NCI-H1048 (cell line): ENCODE measurements at regions not wholly inside any gene's neighbourhood (a gene's known extent, or its start where the extent isn't known, plus 50 kb on each side); places are given as distances from the start of the nearest gene placed in this dataset.

ENCODE experiments used
- DNase-seq: peaks from one replicate; lab custom pipeline; 2025; lab: John Stamatoyannopoulos, UW

GRCh38 chr3:195013411-195014361 lies 257.3 kb downstream of the XXYLT1 start:
- no peak for DNase-seq

DNA sequence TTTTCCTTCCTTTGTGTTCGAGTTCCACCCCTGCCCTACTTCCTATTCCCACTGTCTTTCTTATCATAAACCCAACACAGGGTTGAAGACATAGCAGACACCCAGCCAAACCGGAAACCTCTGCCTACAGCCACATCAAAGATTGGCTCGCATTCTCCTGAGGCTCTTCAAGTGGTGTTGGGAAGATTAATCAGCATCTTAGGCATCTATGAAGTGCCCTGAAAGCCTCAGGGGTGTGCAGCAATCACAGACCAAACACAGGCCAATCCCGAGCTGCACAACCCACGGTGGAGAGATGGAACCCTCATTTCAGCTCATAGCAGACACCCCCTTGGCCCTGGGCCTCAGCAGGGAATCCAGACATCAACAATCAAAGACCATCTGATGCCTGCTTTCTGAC lies 255.9 kb downstream of the XXYLT1 start:
- no peak for DNase-seq

DNA sequence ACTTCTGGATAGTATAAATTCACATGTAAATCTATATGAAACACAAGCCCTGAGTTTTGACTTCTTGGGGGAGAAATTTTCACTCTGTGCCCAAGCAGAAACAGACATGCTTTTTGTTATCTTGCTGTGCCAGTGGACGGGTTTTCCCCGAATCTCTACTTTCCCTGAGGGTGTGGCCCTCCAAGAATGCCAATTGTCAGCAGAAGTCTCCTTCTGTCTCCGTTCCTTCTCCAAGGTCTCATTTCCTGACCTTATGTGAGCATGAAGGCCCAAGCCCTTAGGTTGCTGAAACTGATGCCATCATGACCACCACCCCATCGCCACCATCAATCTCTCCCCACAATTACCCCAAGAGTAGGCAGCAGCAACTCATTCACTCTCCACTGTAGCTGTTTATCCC lies 253.8 kb downstream of the XXYLT1 start:
- DNase-seq = no peak
